Right lobe of liver (tissue), 4 donors: ENCODE measurements at regions not wholly inside any gene's neighbourhood (a gene's known extent, or its start where the extent isn't known, plus 50 kb on each side); places are given as distances from the start of the nearest gene placed in this dataset.

Source experiments
- POLR2A ChIP-seq: fragments of 450-650 bp; IDR thresholded peaks from one replicate; pipeline ENCODE4 v1.6.1; 2017; ENCODE audit warnings: antibody characterized with exemption, mild to moderate bottlenecking
- TF ChIP-seq, protein P1 (sequence below), 4 donors: fragments of 200-600 bp in 3 of 4; fragments of 450-650 bp in 1 of 4; IDR thresholded peaks; one replicate each; pipeline versions ENCODE4 v1.5.1 to v1.8.0; 2016 to 2022; ENCODE audit warnings: antibody characterized with exemption in 4 of 4, mild to moderate bottlenecking in 2 of 4
- donor health status: DM: no; HTN: no; CAD: no.
- donor health status: DM: no; HTN: no; CAD: no.
- donor health status: DM: no; HTN: yes; CAD: no.

DNA sequence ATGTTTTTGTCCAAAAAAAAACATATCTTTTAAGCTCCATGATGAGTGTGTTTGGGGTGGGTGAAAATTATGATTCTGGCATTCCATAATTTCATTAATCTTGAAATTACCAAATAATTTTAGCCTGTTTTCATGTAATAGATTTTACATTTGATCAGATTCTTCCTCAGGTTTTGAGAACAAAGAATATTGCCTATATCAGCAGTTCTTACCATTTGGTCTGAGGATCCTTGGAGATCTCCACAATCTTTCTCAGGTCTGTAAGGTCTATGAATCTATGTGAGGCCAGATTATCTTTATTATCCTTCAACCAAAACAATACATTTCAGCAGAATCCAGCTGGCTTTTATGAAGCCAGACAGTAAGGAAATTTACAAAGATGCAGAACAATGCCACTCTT is 373.3 kb upstream of the E2F7 start:
- no peak for TF ChIP-seq POLR2A
- TF ChIP-seq, protein P1, sequence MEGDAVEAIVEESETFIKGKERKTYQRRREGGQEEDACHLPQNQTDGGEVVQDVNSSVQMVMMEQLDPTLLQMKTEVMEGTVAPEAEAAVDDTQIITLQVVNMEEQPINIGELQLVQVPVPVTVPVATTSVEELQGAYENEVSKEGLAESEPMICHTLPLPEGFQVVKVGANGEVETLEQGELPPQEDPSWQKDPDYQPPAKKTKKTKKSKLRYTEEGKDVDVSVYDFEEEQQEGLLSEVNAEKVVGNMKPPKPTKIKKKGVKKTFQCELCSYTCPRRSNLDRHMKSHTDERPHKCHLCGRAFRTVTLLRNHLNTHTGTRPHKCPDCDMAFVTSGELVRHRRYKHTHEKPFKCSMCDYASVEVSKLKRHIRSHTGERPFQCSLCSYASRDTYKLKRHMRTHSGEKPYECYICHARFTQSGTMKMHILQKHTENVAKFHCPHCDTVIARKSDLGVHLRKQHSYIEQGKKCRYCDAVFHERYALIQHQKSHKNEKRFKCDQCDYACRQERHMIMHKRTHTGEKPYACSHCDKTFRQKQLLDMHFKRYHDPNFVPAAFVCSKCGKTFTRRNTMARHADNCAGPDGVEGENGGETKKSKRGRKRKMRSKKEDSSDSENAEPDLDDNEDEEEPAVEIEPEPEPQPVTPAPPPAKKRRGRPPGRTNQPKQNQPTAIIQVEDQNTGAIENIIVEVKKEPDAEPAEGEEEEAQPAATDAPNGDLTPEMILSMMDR (IDR thresholded peaks at IDR 0.05) = no peak
